HCT116 (cell line): ENCODE measurements at regions not wholly inside any gene's neighbourhood (a gene's known extent, or its start where the extent isn't known, plus 50 kb on each side); places are given as distances from the start of the nearest gene placed in this dataset.

Source experiments
- ATAC-seq: fragments of 200-7000 bp; cut with Tn5 transposase; 2 replicates; pipeline ENCODE4 v1.9.1; 2020; ENCODE audit warnings: mild to moderate bottlenecking, moderate library complexity
- BruUV-seq: library from RNA; stranded (reverse); fragments of 400-500 nt; replicated peaks from 2 replicates; lab custom pipeline; 2021; lab: Mats Ljungman, UMichigan
- CTCF ChIA-PET: fragments of 300-600 bp; sonication (Branson Sonifier 250); formaldehyde crosslinking; loops from one replicate; lab custom pipeline; 2021; ENCODE audit warnings: antibody characterized with exemption; lab: Charles Lee
- POLR2A ChIA-PET: fragments of 300-600, 350-600 bp; sonication (Branson Sonifier 250); formaldehyde crosslinking; loops from one replicate; lab custom pipeline; 2021; ENCODE audit warnings: antibody characterized with exemption; lab: Charles Lee
- RAD21 ChIA-PET, 2 experiments: fragments of 300-600 bp; sonication (Branson Sonifier 250); formaldehyde crosslinking; loops; one replicate each; lab custom pipeline; 2023; ENCODE audit warnings: low total read pairs in 2 of 2; ENCODE audit not compliant: uncharacterized antibody in 2 of 2, unreplicated experiment in 2 of 2, low non-redundant PET in 1 of 2; lab: Charles Lee
- DNase-seq: peaks from one replicate; pipeline ENCODE4 v3.0.0-alpha.2; 2010; ENCODE audit warnings: low read depth, low spot score
- H2AFZ ChIP-seq: fragments of 200-600 bp; shearing (Covaris generic), sonication (generic); 2 replicates; pipeline ENCODE4 v1.6.1; 2017; ENCODE audit warnings: low read depth, mixed run types, mixed read lengths, antibody characterized with exemption, low read length; ENCODE audit not compliant: poor library complexity, severe bottlenecking
- H3K27ac ChIP-seq: 2 replicates; pipeline ENCODE4 v1.5.1; 2012; ENCODE audit warnings: low read depth, low read length
- H3K27me3 ChIP-seq: fragments of 200-600 bp; sonication (generic); 2 replicates; pipeline ENCODE4 v1.6.1; 2016; ENCODE audit warnings: mixed run types, low read length, mixed read lengths; ENCODE audit not compliant: insufficient read depth
- H3K36me3 ChIP-seq, 2 experiments: fragments of 200-500 bp in 1 of 2; fragments of 200-600 bp in 1 of 2; sonication (Bioruptor generic) in 1 of 2; sonication (generic) in 1 of 2; 2 replicates each; pipeline versions ENCODE4 v1.5.1 to v1.6.1; 2014 to 2016; ENCODE audit warnings: low read length in 2 of 2, inconsistent platforms in 1 of 2, mixed read lengths in 1 of 2, mixed run types in 1 of 2; ENCODE audit not compliant: insufficient read depth in 2 of 2, control insufficient read depth in 1 of 2
- H3K4me1 ChIP-seq, 2 experiments: fragments of 200-600 bp in 1 of 2; sonication (generic) in 1 of 2; 2 replicates each; pipeline versions ENCODE4 v1.5.1 to v1.6.1; 2012 to 2017; ENCODE audit warnings: low read length in 2 of 2, inconsistent platforms in 1 of 2, mild to moderate bottlenecking in 1 of 2, mixed read lengths in 1 of 2, mixed run types in 1 of 2, moderate library complexity in 1 of 2; ENCODE audit not compliant: insufficient read depth in 2 of 2, control insufficient read depth in 1 of 2
- H3K4me2 ChIP-seq: fragments of 200-600 bp; sonication (generic); 2 replicates; pipeline ENCODE4 v1.6.1; 2017; ENCODE audit warnings: mixed run types, low read length, mixed read lengths
- H3K4me3 ChIP-seq, 2 experiments: fragments of 200-600 bp in 1 of 2; sonication (generic) in 1 of 2; replicated peaks in 1 of 2; 2 replicates each; pipeline ENCODE4 v1.5.1; 2011 to 2016; ENCODE audit warnings: low read length in 2 of 2, control low read depth in 1 of 2, low read depth in 1 of 2, mild to moderate bottlenecking in 1 of 2, mixed read lengths in 1 of 2, mixed run types in 1 of 2
- H3K79me2 ChIP-seq: fragments of 200-600 bp; sonication (generic); 2 replicates; pipeline ENCODE4 v1.6.1; 2017; ENCODE audit warnings: mild to moderate bottlenecking, mixed run types, low read length, moderate library complexity, mixed read lengths; ENCODE audit not compliant: insufficient read depth
- H3K9ac ChIP-seq: fragments of 200-600 bp; sonication (generic); 2 replicates; pipeline ENCODE4 v1.6.1; 2016; ENCODE audit warnings: low read length, mixed read lengths
- H3K9me2 ChIP-seq: fragments of 200-600 bp; sonication (generic), shearing (Covaris generic); 2 replicates; pipeline ENCODE4 v1.6.1; 2017; ENCODE audit warnings: mixed run types, mild to moderate bottlenecking, moderate library complexity; ENCODE audit not compliant: insufficient read depth
- H3K9me3 ChIP-seq, 2 experiments: fragments of 200-500 bp in 1 of 2; fragments of 200-600 bp in 1 of 2; sonication (Bioruptor generic) in 1 of 2; sonication (generic) in 1 of 2; 2 replicates each; pipeline ENCODE4 v1.6.1; 2014 to 2017; ENCODE audit warnings: low read length in 2 of 2, mixed read lengths in 2 of 2, inconsistent platforms in 1 of 2, low read depth in 1 of 2, mild to moderate bottlenecking in 1 of 2, mixed run types in 1 of 2, moderate library complexity in 1 of 2; ENCODE audit not compliant: control insufficient read depth in 1 of 2, insufficient read depth in 1 of 2
- H4K20me1 ChIP-seq: fragments of 200-600 bp; sonication (generic), shearing (Covaris generic); 2 replicates; pipeline ENCODE4 v1.6.1; 2017; ENCODE audit warnings: mixed run types, mild to moderate bottlenecking, moderate library complexity; ENCODE audit not compliant: insufficient read depth
- CTCF ChIP-seq, 3 experiments: fragments of 200-600 bp in 1 of 3; sonication (generic) in 1 of 3; IDR thresholded peaks in 2 of 3; conservative IDR thresholded peaks in 1 of 3; 2 replicates each; pipeline ENCODE4 v1.5.1; 2012 to 2017; ENCODE audit warnings: low read depth in 2 of 3, low read length in 2 of 3, antibody characterized with exemption in 1 of 3, borderline replicate concordance in 1 of 3, control low read depth in 1 of 3, mild to moderate bottlenecking in 1 of 3, mixed read lengths in 1 of 3, mixed run types in 1 of 3, moderate library complexity in 1 of 3; ENCODE audit not compliant: insufficient read depth in 1 of 3
- ELF1 ChIP-seq: IDR thresholded peaks from 2 replicates; pipeline ENCODE4 v1.6.1; 2012; ENCODE audit warnings: low read depth, borderline replicate concordance
- EZH2phosphoT487 ChIP-seq: fragments of 200-600 bp; IDR thresholded peaks from 2 replicates; pipeline ENCODE4 v1.6.1; 2018; ENCODE audit warnings: antibody characterized with exemption, borderline replicate concordance
- FOSL1 ChIP-seq: IDR thresholded peaks from 2 replicates; pipeline ENCODE4 v1.6.1; 2012; ENCODE audit warnings: low read depth
- JUND ChIP-seq: IDR thresholded peaks from 2 replicates; pipeline ENCODE4 v1.6.1; 2012
- REST ChIP-seq: IDR thresholded peaks from 2 replicates; pipeline ENCODE4 v1.6.1; 2012; ENCODE audit warnings: low read depth
- SIN3A ChIP-seq: IDR thresholded peaks from 2 replicates; pipeline ENCODE4 v1.6.1; 2012; ENCODE audit warnings: low read depth
- SRF ChIP-seq: IDR thresholded peaks from 2 replicates; pipeline ENCODE4 v1.6.1; 2012; ENCODE audit warnings: low read depth
- TCF7L2 ChIP-seq: IDR thresholded peaks from 2 replicates; pipeline ENCODE4 v1.7.0; 2011; ENCODE audit warnings: borderline replicate concordance, inconsistent platforms; ENCODE audit not compliant: insufficient read depth, insufficient read length; ENCODE audit errors: extremely low read depth
- ZBTB33 ChIP-seq: IDR thresholded peaks from 2 replicates; pipeline ENCODE4 v1.6.1; 2011; ENCODE audit warnings: mild to moderate bottlenecking, low read length, moderate library complexity; ENCODE audit not compliant: insufficient replicate concordance; ENCODE audit errors: extremely low read depth
- ZFX ChIP-seq: fragments of 450-650 bp; IDR thresholded peaks from 2 replicates; pipeline ENCODE4 v1.6.1; 2017
- ZNF274 ChIP-seq: fragments of 200-500 bp; sonication (Bioruptor generic); IDR thresholded peaks from 2 replicates; pipeline ENCODE4 v1.6.1; 2014; ENCODE audit warnings: mild to moderate bottlenecking, low read depth, low read length, inconsistent platforms
- intact Hi-C: fragments of 100-400 bp; cut with micrococcal nuclease; formaldehyde crosslinking; loops from 2 replicates; pipeline ENCODE4 v1.10.0; 2022

- no peak overlapping the region for H3K27ac ChIP-seq
- ATAC-seq = no peak
Observed at GRCh38 chr3:69463531-69463930, 77.6 kb upstream of the FRMD4B start.

GRCh38 chr3:69462826-69463100 lies 76.9 kb upstream of the FRMD4B start:
- Histone ChIP-seq H3K27ac (no peak overlapping the region), H3K4me2 (no peak overlapping the region), H2AFZ (no peak overlapping the region), H3K9me2 (no peaks in the 10 kb centered on the region), H3K9me3 (no peaks in the 10 kb centered on the region), H3K79me2 (no peaks in the 10 kb centered on the region), H3K9ac (no peak overlapping the region), H3K4me3 (no peak overlapping the region), H3K4me1 (no peaks in the 10 kb centered on the region)
- CTCF ChIA-PET = interaction anchor here (1.0 kb wide), 1 partner anchor 11 kb away, joined by 3 read pairs; no protein-coding TSS in a partner anchor
- intact Hi-C loops = no loop called here
- RAD21 ChIA-PET = no interaction called here
- BruUV-seq = no TSS peak
- POLR2A ChIA-PET = no interaction called here
- no peak for DNase-seq
- no peak for TF ChIP-seq JUND
- TF ChIP-seq SIN3A = no peak
- TF ChIP-seq FOSL1 = no peak
- no peak for TF ChIP-seq SRF
- TF ChIP-seq ZFX = no peak
- TF ChIP-seq ZNF274 = no peak
- TF ChIP-seq EZH2phosphoT487 = no peak
- TF ChIP-seq REST = no peak
- no peak for TF ChIP-seq CTCF (IDR thresholded peaks at IDR 0.05 in 2 of 3, conservative IDR thresholded peaks at IDR 0.05 in 1 of 3; ENCODE audit: borderline replicate concordance in 1 of 3, insufficient read depth in 1 of 3, low read depth in 2 of 3, low read length in 2 of 3)
- no peak for TF ChIP-seq ZBTB33
- TF ChIP-seq TCF7L2 = no peak
- TF ChIP-seq, all 23 proteins: peak for 0
- peaks cover 12% of the 10 kb centered on the region for H3K27me3 ChIP-seq
- H4K20me1 ChIP-seq = no peaks in the 10 kb centered on the region
- H3K36me3 ChIP-seq = no peaks in the 10 kb centered on the region
- ATAC-seq = no peak

More at GRCh38 chr3:69463531-69463930, 77.6 kb upstream of the FRMD4B start:
- Histone ChIP-seq H3K79me2 (no peaks in the 10 kb centered on the region), H3K4me1 (no peaks in the 10 kb centered on the region), H3K27me3 (peaks cover 14% of the 10 kb centered on the region), H3K9me3 (no peaks in the 10 kb centered on the region), H3K4me2 (no peak overlapping the region), H4K20me1 (no peaks in the 10 kb centered on the region), H3K9ac (no peak overlapping the region), H3K4me3 (no peak overlapping the region), H3K36me3 (no peaks in the 10 kb centered on the region), H2AFZ (no peak overlapping the region), H3K9me2 (no peaks in the 10 kb centered on the region)
- ChIA-PET CTCF (interaction anchor here (1.0 kb wide), 1 partner anchor 12 kb away, joined by 3 read pairs; no protein-coding TSS in a partner anchor), POLR2A (no interaction called here), RAD21 (no interaction called here)
- intact Hi-C loops = no loop called here
- no TSS peak for BruUV-seq
- TF ChIP-seq SIN3A (no peak), ELF1 (no peak)
- DNase-seq = no peak
